Right renal cortex interstitium (tissue), 3 donors: ENCODE measurements at regions not wholly inside any gene's neighbourhood (a gene's known extent, or its start where the extent isn't known, plus 50 kb on each side); places are given as distances from the start of the nearest gene placed in this dataset.
"Not testable (repeated sequence)": the region's sequence is repeated elsewhere in the genome, so short reads cannot be mapped to it uniquely, and the experiment has no call there.

Experiments used
- DNase-seq, 3 donors: peaks; one replicate each; pipeline ENCODE4 v3.0.0-alpha.2; 2013; ENCODE audit warnings: low read depth in 3 of 3, low spot score in 2 of 3

GRCh38 chr19:34017601-34018000 lies 154.7 kb upstream of the LSM14A start:
- DNase-seq: no peak

DNA sequence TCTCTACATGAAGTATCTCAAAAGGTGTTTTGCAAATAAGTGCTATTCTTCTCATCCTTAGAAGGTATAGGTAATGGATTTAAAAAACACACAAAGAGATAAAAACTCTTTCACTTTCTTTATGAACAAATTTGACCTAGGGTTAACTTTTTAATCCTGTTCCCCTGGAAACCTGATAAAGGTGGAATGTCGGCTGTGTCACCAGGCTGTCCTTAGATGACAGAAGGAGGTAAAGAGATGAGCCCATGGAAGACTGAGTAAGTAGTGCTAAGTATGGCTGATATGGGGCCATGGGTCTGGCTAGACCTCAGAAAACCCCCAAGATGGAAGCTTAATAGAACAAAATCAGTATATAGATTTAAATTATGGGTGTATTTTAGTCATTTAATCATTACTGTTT lies 153.8 kb upstream of the LSM14A start:
- no peak for DNase-seq

DNA sequence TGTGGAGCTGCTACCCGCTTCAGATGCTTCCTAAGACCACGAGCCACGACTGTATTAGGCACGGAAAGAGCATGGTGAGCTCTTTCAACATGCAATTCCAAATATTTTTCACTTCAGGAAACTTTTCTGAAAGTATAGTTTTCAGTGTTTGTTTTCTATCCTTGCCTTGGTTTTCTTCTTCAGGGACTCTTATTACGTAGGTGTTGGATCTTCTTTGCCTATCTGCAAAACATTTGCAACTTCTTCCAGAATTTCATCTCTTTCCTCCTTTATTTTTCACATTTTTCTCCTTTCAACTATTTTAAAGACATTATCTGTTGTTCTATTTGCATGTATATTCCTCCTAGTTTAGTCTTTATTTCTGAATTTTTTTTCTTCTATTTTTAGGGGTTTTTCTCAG lies 148.9 kb upstream of the LSM14A start:
- DNase-seq: no peak

GRCh38 chr19:34033880-34034279 lies 138.4 kb upstream of the LSM14A start:
- DNase-seq: no peak

DNA sequence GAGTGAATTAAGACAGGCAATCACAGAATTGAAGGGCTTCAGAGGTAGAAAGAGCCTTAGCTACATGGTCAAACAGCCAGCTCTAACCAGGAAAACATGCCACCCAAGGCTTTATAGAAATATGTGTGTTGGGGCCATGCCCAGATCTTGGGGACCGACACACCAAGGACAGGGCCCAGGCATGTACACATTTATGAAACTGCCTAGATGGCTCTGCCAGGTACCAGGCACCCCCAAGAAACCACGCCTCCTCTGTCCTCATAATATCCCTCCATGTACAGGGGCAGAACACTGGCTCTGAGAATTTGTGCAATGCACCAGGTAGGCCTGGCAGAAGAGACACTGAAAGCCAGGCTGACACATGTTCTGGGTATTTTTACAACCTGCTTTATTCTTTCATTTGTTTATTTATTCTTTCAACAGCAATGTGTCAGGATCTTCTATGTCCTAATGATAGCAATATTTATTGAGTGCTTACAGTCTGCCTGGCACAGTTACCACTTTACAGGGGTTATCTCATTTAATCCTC lies 137.9 kb upstream of the LSM14A start:
- no peak for DNase-seq

DNA sequence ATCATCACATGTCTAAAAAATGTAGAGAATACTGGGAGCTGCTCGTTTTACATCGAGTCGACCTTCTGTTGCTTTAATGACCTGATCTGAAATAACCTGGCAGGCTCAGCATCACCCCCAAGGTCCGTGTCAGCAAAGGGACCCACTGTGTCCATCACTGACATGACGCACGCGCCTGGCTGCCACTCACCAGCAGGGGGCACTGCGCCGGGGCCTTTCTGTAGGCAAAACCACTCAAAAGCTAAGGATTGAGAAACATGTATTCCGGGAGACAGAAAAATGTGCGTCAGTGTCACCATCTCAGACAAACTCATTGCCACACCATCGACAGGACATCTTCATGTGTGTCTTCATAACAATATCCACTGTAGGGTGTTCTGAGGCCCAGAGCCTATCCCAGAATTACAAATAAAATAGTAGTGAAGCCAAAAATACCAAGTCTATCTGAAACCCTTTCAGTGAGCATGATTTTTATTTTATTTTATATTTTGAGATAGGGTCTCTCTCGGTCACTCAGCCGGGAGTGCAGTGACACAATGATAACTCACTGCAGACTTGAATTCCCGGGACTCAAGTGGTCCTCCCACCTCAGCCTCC lies 130.3 kb upstream of the LSM14A start:
- DNase-seq: no peak

GRCh38 chr19:34044021-34044420 lies 128.3 kb upstream of the LSM14A start:
- no peak for DNase-seq

DNA sequence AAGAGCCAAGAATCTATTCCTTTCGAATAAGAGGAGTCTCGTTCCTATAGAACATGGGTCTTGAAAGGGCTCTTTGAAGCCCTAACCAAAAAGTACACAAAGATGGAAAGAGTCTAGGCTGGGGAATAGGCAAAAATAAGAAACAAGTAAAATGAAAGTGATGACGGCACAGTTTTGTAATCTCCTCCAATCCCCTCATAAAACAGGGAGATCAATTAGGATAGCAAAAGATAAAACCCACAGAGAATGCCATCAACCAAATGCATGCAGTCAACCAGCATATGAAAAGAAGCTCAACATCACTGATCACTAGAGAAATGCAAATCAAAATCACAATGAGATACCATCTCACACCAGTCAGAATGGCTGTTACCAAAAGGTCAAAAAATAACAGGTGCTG lies 122.4 kb upstream of the LSM14A start:
- DNase-seq: no peak

DNA sequence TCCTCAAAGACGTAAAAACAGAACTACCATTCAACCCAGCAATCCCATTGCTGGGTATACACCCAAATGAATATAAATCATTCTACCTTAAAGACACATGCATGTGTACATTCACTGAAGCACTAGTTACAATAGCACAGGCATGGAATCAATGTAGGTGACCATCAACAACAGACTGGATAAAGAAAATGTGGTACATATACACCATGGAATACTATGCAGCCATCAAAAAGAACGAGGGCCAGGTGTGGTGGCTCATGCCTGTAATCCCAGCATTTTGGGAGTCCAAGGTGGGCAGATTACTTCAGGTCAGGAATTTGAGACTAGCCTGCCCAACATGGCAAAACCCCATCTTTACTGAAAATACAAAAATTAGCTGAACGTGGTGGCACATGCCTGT lies 121.9 kb upstream of the LSM14A start:
- not testable (repeated sequence) for DNase-seq

DNA sequence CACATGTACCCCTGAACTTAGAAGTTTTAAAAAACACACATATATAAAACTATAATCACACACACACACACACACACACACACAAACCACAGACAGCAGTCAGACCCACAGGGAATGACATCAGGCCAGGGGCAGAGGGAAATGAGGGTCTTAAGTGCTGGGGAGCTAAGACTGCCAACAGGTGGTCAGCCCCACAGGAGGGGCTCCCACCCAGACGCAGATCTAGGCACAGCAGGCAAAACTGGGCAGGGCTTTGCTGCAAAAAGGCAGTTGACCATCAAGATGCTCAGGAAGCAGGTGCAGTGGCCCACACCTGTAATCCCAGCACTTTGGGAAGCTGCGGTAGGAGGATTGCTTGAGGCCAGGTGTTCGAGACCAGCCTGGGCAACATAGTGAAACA lies 121.0 kb upstream of the LSM14A start:
- DNase-seq: no peak

DNA sequence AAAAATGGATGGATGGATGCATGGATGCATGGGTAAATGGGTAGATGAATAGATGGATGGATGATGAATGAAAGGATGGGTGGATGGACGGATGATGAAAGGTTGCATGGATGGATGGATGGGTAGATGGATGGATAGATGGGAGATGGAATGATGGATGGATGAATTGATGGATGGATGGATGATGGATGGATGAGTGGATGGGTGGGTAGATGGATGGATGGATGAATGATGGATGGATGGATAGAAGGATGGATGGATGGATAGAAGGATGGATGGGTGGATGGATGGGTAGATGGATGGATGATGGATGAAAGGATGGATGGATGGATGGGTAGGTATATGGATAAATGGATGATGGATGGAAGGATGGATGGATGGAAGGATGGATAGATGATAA lies 115.1 kb upstream of the LSM14A start:
- no peak for DNase-seq

DNA sequence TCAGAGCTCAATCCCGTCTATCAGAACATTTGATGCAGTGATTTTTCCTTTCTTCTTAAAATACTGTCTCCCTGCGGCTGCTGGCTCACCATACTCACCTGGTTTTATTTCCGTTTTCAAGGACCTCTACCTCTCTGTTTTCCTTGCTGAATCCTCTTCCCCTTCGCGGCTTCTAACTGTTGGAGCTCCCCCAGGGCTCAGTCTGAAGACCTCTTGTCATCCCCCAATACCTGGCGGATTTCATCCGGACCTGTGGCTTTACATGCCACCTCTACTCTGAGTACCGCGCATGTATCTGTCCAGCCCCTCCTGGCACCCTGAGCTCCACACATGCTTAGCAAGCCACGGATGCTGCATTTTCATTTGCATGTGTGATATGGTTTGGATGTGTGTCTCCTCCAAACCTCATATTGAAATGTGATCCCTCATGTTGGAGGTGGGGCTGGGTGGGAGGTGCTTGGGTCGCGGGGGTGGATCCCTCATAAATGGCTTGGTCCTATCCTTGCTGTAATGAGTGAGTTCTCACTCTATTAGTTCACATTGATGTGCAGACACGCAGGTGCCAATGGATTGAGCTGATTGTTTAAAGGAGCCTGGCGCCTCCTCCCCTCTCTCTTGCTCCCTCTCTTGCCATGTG lies 106.2 kb upstream of the LSM14A start:
- no peak for DNase-seq

- no peak for DNase-seq
Observed at GRCh38 chr19:34067861-34068271, 104.4 kb upstream of the LSM14A start.

- DNase-seq: no peak
Observed at GRCh38 chr19:34075661-34076091, 96.6 kb upstream of the LSM14A start.

- no peak for DNase-seq
Observed at GRCh38 chr19:34082289-34083077, 89.8 kb upstream of the LSM14A start.

GRCh38 chr19:34084396-34085145 lies 87.7 kb upstream of the LSM14A start:
- no peak for DNase-seq

DNA sequence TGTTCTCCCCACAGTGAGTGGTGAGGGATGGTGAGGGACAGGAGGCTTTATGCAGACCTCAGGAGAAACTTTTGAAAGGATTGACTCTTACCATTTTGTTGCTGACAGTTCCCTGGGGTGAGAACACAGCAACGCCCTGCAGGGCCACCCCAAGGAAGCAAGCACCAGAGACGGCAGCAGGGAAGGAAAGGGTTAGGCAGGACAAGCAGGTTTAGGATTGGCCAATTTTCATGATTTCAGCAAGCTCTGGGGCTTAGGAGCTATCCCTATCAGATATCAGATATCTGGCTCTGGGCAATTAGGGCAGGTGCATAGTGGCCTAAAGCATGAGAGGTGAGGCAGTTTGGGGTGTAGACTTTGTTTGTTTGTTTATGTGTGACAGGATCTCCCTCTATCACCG lies 87.0 kb upstream of the LSM14A start:
- DNase-seq: no peak

DNA sequence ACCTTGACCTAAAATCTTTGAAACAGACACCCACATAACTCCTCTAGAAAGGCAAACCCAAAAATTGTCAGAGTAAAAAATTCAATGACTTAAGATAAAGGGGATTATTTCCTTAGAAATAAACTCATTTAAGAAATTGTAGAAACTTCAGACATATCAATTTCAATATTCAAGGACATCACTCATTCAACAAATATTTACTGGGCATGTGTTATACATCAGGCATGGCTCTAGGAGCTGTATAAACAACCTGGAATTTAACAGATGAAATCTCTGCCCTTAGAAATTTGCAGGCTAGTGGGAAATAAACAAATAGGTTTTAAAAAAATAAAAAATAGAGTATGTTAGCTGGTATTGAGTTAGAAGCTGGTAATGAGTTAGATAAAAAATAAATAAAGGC lies 84.0 kb upstream of the LSM14A start:
- DNase-seq: no peak

- no peak for DNase-seq
Observed at GRCh38 chr19:34089566-34089965, 82.7 kb upstream of the LSM14A start.

DNA sequence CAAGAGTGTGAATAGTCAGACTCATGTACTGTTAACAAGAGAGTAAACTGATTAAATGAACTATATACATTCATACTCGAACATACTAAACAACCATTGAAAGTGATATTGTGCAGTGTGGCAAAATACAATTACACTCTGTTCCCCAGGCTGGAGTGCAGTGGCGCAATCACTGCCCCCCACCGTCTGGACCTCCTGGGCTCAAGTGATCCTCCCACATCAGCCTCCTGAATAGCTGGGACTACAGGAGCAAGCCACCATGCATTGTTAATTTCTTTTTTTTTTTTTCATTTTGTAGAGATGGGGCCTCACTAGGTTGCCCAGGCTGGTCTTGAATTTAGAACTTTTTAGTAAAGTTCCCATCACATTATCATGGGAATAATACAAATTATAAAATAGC lies 77.3 kb upstream of the LSM14A start:
- DNase-seq: no peak

GRCh38 chr19:34095411-34095810 lies 76.9 kb upstream of the LSM14A start:
- DNase-seq: not testable (repeated sequence)
